Smooth muscle cell (in vitro differentiated cells): ENCODE measurements at regions not wholly inside any gene's neighbourhood (a gene's known extent, or its start where the extent isn't known, plus 50 kb on each side); places are given as distances from the start of the nearest gene placed in this dataset.

Experiments used
- DNase-seq: peaks from one replicate; lab custom pipeline; 2025; ENCODE audit not compliant: unreplicated experiment; lab: John Stamatoyannopoulos, UW
- H2AFZ ChIP-seq: fragments of 200-600 bp; sonication (generic); 2 replicates; pipeline ENCODE4 v1.6.0; 2016; ENCODE audit warnings: antibody characterized with exemption, low read depth, mild to moderate bottlenecking
- H3F3A ChIP-seq: fragments of 200-600 bp; sonication (generic); 2 replicates; pipeline ENCODE4 v1.6.0; 2017; ENCODE audit warnings: antibody characterized with exemption, low read depth
- H3K27ac ChIP-seq: fragments of 200-600 bp; sonication (generic); 2 replicates; pipeline ENCODE4 v1.5.1; 2016; ENCODE audit warnings: low read depth, mild to moderate bottlenecking
- H3K27me3 ChIP-seq: fragments of 200-600 bp; sonication (generic); 2 replicates; pipeline ENCODE4 v1.6.1; 2016; ENCODE audit warnings: low read depth, mild to moderate bottlenecking
- H3K36me3 ChIP-seq: fragments of 200-600 bp; sonication (generic); 2 replicates; pipeline ENCODE4 v1.5.1; 2016; ENCODE audit warnings: low read depth
- H3K4me1 ChIP-seq: fragments of 200-600 bp; sonication (generic); 2 replicates; pipeline ENCODE4 v1.5.1; 2016; ENCODE audit warnings: low read depth
- H3K4me2 ChIP-seq: fragments of 200-600 bp; sonication (generic); 2 replicates; pipeline ENCODE4 v1.6.0; 2016; ENCODE audit warnings: mild to moderate bottlenecking
- H3K4me3 ChIP-seq: fragments of 200-600 bp; sonication (generic); 2 replicates; pipeline ENCODE4 v1.5.1; 2016; ENCODE audit warnings: mild to moderate bottlenecking
- H3K79me2 ChIP-seq: fragments of 200-600 bp; sonication (generic); 2 replicates; pipeline ENCODE4 v1.6.0; 2016; ENCODE audit warnings: low read depth, mild to moderate bottlenecking
- H3K9ac ChIP-seq: fragments of 200-600 bp; sonication (generic); 2 replicates; pipeline ENCODE4 v1.6.0; 2016; ENCODE audit warnings: low read depth
- H3K9me3 ChIP-seq: fragments of 200-600 bp; sonication (generic); replicated peaks from 2 replicates; pipeline ENCODE4 v1.5.1; 2016; ENCODE audit warnings: low read depth
- H4K20me1 ChIP-seq: fragments of 200-600 bp; sonication (generic); 2 replicates; pipeline ENCODE4 v1.6.0; 2016; ENCODE audit warnings: low read depth
- CTCF ChIP-seq: fragments of 200-600 bp; sonication (generic); IDR thresholded peaks from 2 replicates; pipeline ENCODE4 v1.5.1; 2017; ENCODE audit warnings: borderline replicate concordance, mild to moderate bottlenecking, antibody characterized with exemption; ENCODE audit not compliant: insufficient read depth, poor library complexity, severe bottlenecking
- WGBS: methylation state at CpG from one replicate; pipeline ENCODE4 v1.1.7; 2016; ENCODE audit warnings: low lambda C conversion rate; 5-methylcytosine and 5-hydroxymethylcytosine counted together

- 92% methylated on average over 4 of the region's 4 CpGs for WGBS
- Histone ChIP-seq H3K79me2 (no peaks in the 10 kb centered on the region), H2AFZ (no peak overlapping the region), H3K36me3 (no peaks in the 10 kb centered on the region), H3K27me3 (no peaks in the 10 kb centered on the region), H3K4me2 (no peak overlapping the region), H3K9me3 (no peaks in the 10 kb centered on the region), H3K4me1 (no peaks in the 10 kb centered on the region), H3K4me3 (no peak overlapping the region), H4K20me1 (no peaks in the 10 kb centered on the region), H3K27ac (no peak overlapping the region), H3K9ac (no peak overlapping the region), H3F3A (peaks cover 3% of the 10 kb centered on the region)
- no peak for TF ChIP-seq CTCF
- no peak for DNase-seq
These were observed 180.6 kb downstream of the FAM43A start for GRCh38 chr3:194866236-194866635.

- no peak for DNase-seq
- H3K27ac ChIP-seq, result no peak overlapping the region
- no peak overlapping the region for H3K4me3 ChIP-seq
- H3K4me2 ChIP-seq, result no peak overlapping the region
- H3F3A ChIP-seq, result peaks cover 12% of the 10 kb centered on the region
- H3K79me2 ChIP-seq, result no peaks in the 10 kb centered on the region
- H3K9me3 ChIP-seq, result no peaks in the 10 kb centered on the region
- 75% methylated on average over 13 of the region's 13 CpGs for WGBS
- H4K20me1 ChIP-seq, result no peaks in the 10 kb centered on the region
- no peak overlapping the region for H2AFZ ChIP-seq
- H3K27me3 ChIP-seq, result no peaks in the 10 kb centered on the region
- H3K36me3 ChIP-seq, result no peaks in the 10 kb centered on the region
- no peak overlapping the region for H3K9ac ChIP-seq
- no peak for TF ChIP-seq CTCF
- peaks cover 9% of the 10 kb centered on the region for H3K4me1 ChIP-seq
These were observed 181.7 kb downstream of the FAM43A start for GRCh38 chr3:194867270-194867983.

- H3K36me3 ChIP-seq, result no peaks in the 10 kb centered on the region
- no peaks in the 10 kb centered on the region for H3K79me2 ChIP-seq
- no peak overlapping the region for H3K27ac ChIP-seq
- H3F3A ChIP-seq, result peaks cover 19% of the 10 kb centered on the region
- no peak overlapping the region for H2AFZ ChIP-seq
- H3K4me3 ChIP-seq, result no peak overlapping the region
- H3K4me1 ChIP-seq, result peaks cover 16% of the 10 kb centered on the region
- H3K4me2 ChIP-seq, result no peak overlapping the region
- 91% methylated on average over 11 of the region's 11 CpGs for WGBS
- H3K9me3 ChIP-seq, result no peaks in the 10 kb centered on the region
- no peaks in the 10 kb centered on the region for H3K27me3 ChIP-seq
- no peak for DNase-seq
- H3K9ac ChIP-seq, result no peak overlapping the region
- H4K20me1 ChIP-seq, result no peaks in the 10 kb centered on the region
- no peak for TF ChIP-seq CTCF
These were observed 183.1 kb downstream of the FAM43A start for GRCh38 chr3:194868831-194869230.
